H1 (cell line): ENCODE measurements at regions not wholly inside any gene's neighbourhood (a gene's known extent, or its start where the extent isn't known, plus 50 kb on each side); places are given as distances from the start of the nearest gene placed in this dataset.

Experiments used
- CTCF ChIA-PET: fragments of 300-600 bp; sonication (Branson Sonifier 250); formaldehyde crosslinking; loops from one replicate; lab custom pipeline; 2021; ENCODE audit not compliant: partially characterized antibody; lab: Charles Lee
- POLR2A ChIA-PET: fragments of 300-600 bp; sonication (Branson Sonifier 250); formaldehyde crosslinking; loops from one replicate; lab custom pipeline; 2021; ENCODE audit warnings: inconsistent platforms; ENCODE audit not compliant: partially characterized antibody; lab: Charles Lee
- DNase-seq, 2 experiments: peaks; one replicate each; pipeline versions ENCODE4 v3.0.0 to v3.0.0-alpha.2; 2010 to 2022; ENCODE audit warnings: low spot score in 2 of 2, low read depth in 1 of 2, mixed read lengths in 1 of 2
- FAIRE-seq: peaks from 2 replicates; lab custom pipeline; 2011; peaks lifted over from hg19 to GRCh38; lab: Jason Lieb, UNC
- H2AFZ ChIP-seq: 2 replicates; pipeline ENCODE4 v1.8.1; 2012; ENCODE audit warnings: low read length, inconsistent platforms
- H2AK5ac ChIP-seq: 2 replicates; pipeline ENCODE4 v1.6.1; 2013; ENCODE audit warnings: low read depth, low read length
- H2BK120ac ChIP-seq: replicated peaks from 2 replicates; pipeline ENCODE3; 2013; ENCODE audit warnings: low read depth, low read length, inconsistent platforms
- H2BK12ac ChIP-seq: 2 replicates; pipeline ENCODE4 v1.6.1; 2013; ENCODE audit warnings: low read depth, low read length
- H2BK15ac ChIP-seq: 2 replicates; pipeline ENCODE4 v1.6.1; 2013; ENCODE audit warnings: low read length
- H2BK20ac ChIP-seq: 2 replicates; pipeline ENCODE4 v1.6.1; 2013; ENCODE audit warnings: low read length
- H2BK5ac ChIP-seq: 2 replicates; pipeline ENCODE4 v1.6.1; 2013; ENCODE audit warnings: low read depth, low read length
- H3K14ac ChIP-seq: 2 replicates; pipeline ENCODE4 v1.6.1; 2013; ENCODE audit warnings: inconsistent platforms; ENCODE audit not compliant: insufficient read length
- H3K18ac ChIP-seq: 2 replicates; pipeline ENCODE4 v1.6.1; 2013; ENCODE audit warnings: low read length; ENCODE audit errors: extremely low read depth
- H3K23ac ChIP-seq: 2 replicates; pipeline ENCODE4 v1.6.1; 2013; ENCODE audit warnings: inconsistent platforms; ENCODE audit not compliant: insufficient read length
- H3K23me2 ChIP-seq: 2 replicates; pipeline ENCODE4 v1.6.1; 2013; ENCODE audit warnings: low read depth, low read length
- H3K27ac ChIP-seq: 2 replicates; pipeline ENCODE4 v1.6.1; 2011; ENCODE audit warnings: low read depth, low read length, inconsistent platforms
- H3K27me3 ChIP-seq, 4 experiments: replicated peaks in 1 of 4; 1 replicate in 1 of 4; 2 replicates in 3 of 4; pipeline versions ENCODE4 v1.6.1 to v1.8.1; 2011 to 2013; ENCODE audit warnings: low read length in 3 of 4, mild to moderate bottlenecking in 3 of 4, inconsistent platforms in 2 of 4, mixed read lengths in 2 of 4, moderate library complexity in 1 of 4; ENCODE audit not compliant: control insufficient read depth in 3 of 4, insufficient read depth in 3 of 4; ENCODE audit errors: extremely low read depth in 1 of 4
- H3K36me3 ChIP-seq, 4 experiments: 2 replicates each; pipeline versions ENCODE4 v1.6.1 to v1.8.1; 2011 to 2013; ENCODE audit warnings: mild to moderate bottlenecking in 4 of 4, low read length in 3 of 4, moderate library complexity in 2 of 4, control low read depth in 1 of 4, inconsistent platforms in 1 of 4; ENCODE audit not compliant: insufficient read depth in 4 of 4, control insufficient read depth in 2 of 4
- H3K4ac ChIP-seq: replicated peaks from 2 replicates; pipeline ENCODE3; 2013; ENCODE audit warnings: low read length, low read depth, mixed read lengths, inconsistent platforms; ENCODE audit not compliant: insufficient read length
- H3K4me1 ChIP-seq, 4 experiments: replicated peaks in 1 of 4; 1 replicate in 1 of 4; 2 replicates in 3 of 4; pipeline versions ENCODE4 v1.6.1 to v1.8.1; 2011 to 2013; ENCODE audit warnings: low read length in 3 of 4, inconsistent platforms in 2 of 4, mixed read lengths in 1 of 4; ENCODE audit not compliant: insufficient read depth in 4 of 4, control insufficient read depth in 3 of 4
- H3K4me2 ChIP-seq, 2 experiments: 2 replicates each; pipeline versions ENCODE4 v1.6.1 to v1.8.1; 2011 to 2013; ENCODE audit warnings: low read depth in 2 of 2, low read length in 2 of 2, control low read depth in 1 of 2, inconsistent platforms in 1 of 2, mild to moderate bottlenecking in 1 of 2; ENCODE audit not compliant: insufficient read depth in 1 of 2
- H3K4me3 ChIP-seq, 4 experiments: fragments of 200-600, 300-600 bp in 1 of 4; sonication (generic), shearing (Covaris generic), sonication (Bioruptor Twin) in 1 of 4; 2 replicates each; pipeline versions ENCODE4 v1.5.1 to v1.8.1; 2011 to 2016; ENCODE audit warnings: low read length in 4 of 4, low read depth in 3 of 4, control low read depth in 2 of 4, inconsistent platforms in 2 of 4, mild to moderate bottlenecking in 2 of 4, mixed read lengths in 1 of 4, moderate library complexity in 1 of 4; ENCODE audit not compliant: insufficient read depth in 2 of 4; ENCODE audit errors: extremely low read depth in 1 of 4
- H3K56ac ChIP-seq: replicated peaks from 2 replicates; pipeline ENCODE3; 2013; ENCODE audit warnings: low read depth, mild to moderate bottlenecking, mixed read lengths, low read length, inconsistent platforms; ENCODE audit not compliant: insufficient read length
- H3K79me1 ChIP-seq: 2 replicates; pipeline ENCODE4 v1.6.1; 2013; ENCODE audit warnings: low read depth, low read length, control low read depth
- H3K79me2 ChIP-seq, 2 experiments: 2 replicates each; pipeline versions ENCODE4 v1.6.1 to v1.8.1; 2012 to 2013; ENCODE audit warnings: low read length in 2 of 2, mild to moderate bottlenecking in 2 of 2, inconsistent platforms in 1 of 2; ENCODE audit not compliant: insufficient read depth in 2 of 2, control insufficient read depth in 1 of 2
- H3K9ac ChIP-seq, 4 experiments: replicated peaks in 1 of 4; 1 replicate in 1 of 4; 2 replicates in 3 of 4; pipeline versions ENCODE4 v1.6.1 to v1.8.1; 2011 to 2013; ENCODE audit warnings: low read depth in 3 of 4, low read length in 3 of 4, control low read depth in 2 of 4, mild to moderate bottlenecking in 2 of 4, moderate library complexity in 2 of 4, inconsistent platforms in 1 of 4; ENCODE audit errors: extremely low read depth in 1 of 4
- H3K9me3 ChIP-seq, 2 experiments: 2 replicates each; pipeline versions ENCODE4 v1.6.1 to v1.8.1; 2012 to 2013; ENCODE audit warnings: mild to moderate bottlenecking in 2 of 2, moderate library complexity in 2 of 2, control low read depth in 1 of 2, inconsistent platforms in 1 of 2, low read depth in 1 of 2, low read length in 1 of 2, mixed read lengths in 1 of 2; ENCODE audit not compliant: insufficient read depth in 2 of 2
- H4K20me1 ChIP-seq, 2 experiments: replicated peaks in 1 of 2; 2 replicates each; pipeline versions ENCODE3 to v1.8.1; 2011 to 2013; ENCODE audit warnings: inconsistent platforms in 2 of 2, low read length in 2 of 2, mild to moderate bottlenecking in 1 of 2; ENCODE audit not compliant: insufficient read depth in 2 of 2, control insufficient read depth in 1 of 2
- H4K5ac ChIP-seq: 2 replicates; pipeline ENCODE4 v1.6.1; 2013; ENCODE audit warnings: low read length, low read depth, mixed read lengths, inconsistent platforms; ENCODE audit not compliant: insufficient read length
- H4K8ac ChIP-seq: 2 replicates; pipeline ENCODE4 v1.8.0; 2013; ENCODE audit warnings: mild to moderate bottlenecking, moderate library complexity, low read length, inconsistent platforms; ENCODE audit not compliant: insufficient read depth; ENCODE audit errors: extremely low read depth
- H4K91ac ChIP-seq: replicated peaks from 2 replicates; pipeline ENCODE3; 2013; ENCODE audit warnings: low read length, mixed read lengths, inconsistent platforms; ENCODE audit not compliant: insufficient read length
- EZH2 ChIP-seq: fragments of 200-600 bp; sonication (generic); IDR thresholded peaks from 2 replicates; pipeline ENCODE4 v1.7.1; 2012; ENCODE audit warnings: low read depth, mild to moderate bottlenecking, moderate library complexity, low read length, inconsistent platforms; ENCODE audit not compliant: severe bottlenecking
- GABPA ChIP-seq: IDR thresholded peaks from 2 replicates; pipeline ENCODE4 v1.6.1; 2011; ENCODE audit warnings: mild to moderate bottlenecking, low read length, moderate library complexity, borderline replicate concordance; ENCODE audit not compliant: insufficient read depth
- WGBS, 2 experiments: shearing (Covaris generic) in 1 of 2; methylation state at CpG; one replicate each; pipeline versions ENCODE4 v1.1.6 to v1.1.7; 2013 to 2015; ENCODE audit warnings: low lambda C conversion rate in 2 of 2, mixed read lengths in 2 of 2, inconsistent platforms in 1 of 2, low coverage in 1 of 2, missing lambda C conversion rate in 1 of 2; ENCODE audit not compliant: insufficient replicate concordance in 2 of 2, insufficient coverage in 1 of 2, insufficient read length in 1 of 2; ENCODE audit errors: extremely low coverage in 1 of 2, missing lambda C conversion rate in 1 of 2; 5-methylcytosine and 5-hydroxymethylcytosine counted together
- TF ChIP-seq, protein P1 (sequence below): IDR thresholded peaks from 2 replicates; pipeline ENCODE4 v1.6.1; 2012; ENCODE audit warnings: inconsistent platforms

DNA sequence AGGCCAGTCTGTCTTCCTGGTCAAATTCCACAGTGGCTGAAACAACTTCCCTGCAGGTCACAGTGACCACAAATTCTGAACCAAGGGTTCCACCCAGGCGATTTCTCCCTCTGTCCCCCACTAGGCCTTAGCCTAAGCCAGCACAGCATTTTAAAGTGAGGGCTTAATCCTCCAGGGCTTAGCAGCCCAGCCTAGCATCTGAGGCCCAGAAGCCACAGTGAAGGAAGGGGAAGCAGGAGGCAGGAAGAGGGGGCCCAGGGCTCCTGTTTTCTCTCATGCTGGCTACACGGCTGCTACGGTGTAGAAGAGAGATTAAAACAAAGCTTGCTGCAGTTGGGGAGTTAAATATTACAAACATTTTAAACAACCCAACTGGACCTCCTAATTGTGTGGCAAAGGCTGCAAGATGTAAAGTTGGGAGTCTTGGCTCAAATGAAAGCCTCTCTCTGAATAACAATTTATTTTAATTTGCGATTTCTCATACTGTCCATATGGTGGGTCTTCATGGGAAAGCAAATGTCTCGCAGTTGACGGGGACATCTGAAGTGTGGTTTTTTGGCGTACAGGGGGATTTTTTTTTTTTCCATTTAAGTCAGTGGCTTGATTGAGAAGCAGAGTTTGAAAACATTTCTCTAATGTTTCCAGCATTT is 170.8 kb upstream of the RAI2 start:
- H4K20me1 ChIP-seq = no peaks in the 10 kb centered on the region
- H3K79me2 ChIP-seq = no peaks in the 10 kb centered on the region
- H2BK12ac ChIP-seq = no peak overlapping the region
- H3K79me1 ChIP-seq = no peaks in the 10 kb centered on the region
- DNase-seq (no peak), FAIRE-seq (no peak)
- H3K4ac ChIP-seq = no peak overlapping the region
- ChIA-PET POLR2A (interaction anchor here (0.7 kb wide), 1 partner anchor 14 kb away, joined by 3 read pairs; no protein-coding TSS in a partner anchor), CTCF (no interaction called here)
- no peak overlapping the region for H3K4me2 ChIP-seq
- H4K91ac ChIP-seq = no peak overlapping the region
- H2BK20ac ChIP-seq = no peak overlapping the region
- H3K27ac ChIP-seq = no peak overlapping the region
- no peak overlapping the region for H3K14ac ChIP-seq
- H3K23ac ChIP-seq = no peak overlapping the region
- H2AFZ ChIP-seq = no peak overlapping the region
- TF ChIP-seq GABPA (no peak), EZH2 (no peak)
- TF ChIP-seq, protein P1, sequence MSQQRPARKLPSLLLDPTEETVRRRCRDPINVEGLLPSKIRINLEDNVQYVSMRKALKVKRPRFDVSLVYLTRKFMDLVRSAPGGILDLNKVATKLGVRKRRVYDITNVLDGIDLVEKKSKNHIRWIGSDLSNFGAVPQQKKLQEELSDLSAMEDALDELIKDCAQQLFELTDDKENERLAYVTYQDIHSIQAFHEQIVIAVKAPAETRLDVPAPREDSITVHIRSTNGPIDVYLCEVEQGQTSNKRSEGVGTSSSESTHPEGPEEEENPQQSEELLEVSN = no peak
- no peak overlapping the region for H3K9ac ChIP-seq
- no peak overlapping the region for H4K5ac ChIP-seq
- H3K56ac ChIP-seq = no peak overlapping the region
- H3K9me3 ChIP-seq = no peaks in the 10 kb centered on the region
- no peak overlapping the region for H2AK5ac ChIP-seq
- no peaks in the 10 kb centered on the region for H3K27me3 ChIP-seq
- H3K4me3 ChIP-seq = no peak overlapping the region
- H3K36me3 ChIP-seq = no peaks in the 10 kb centered on the region
- H3K4me1 ChIP-seq = no peaks in the 10 kb centered on the region
- H3K23me2 ChIP-seq = no peaks in the 10 kb centered on the region
- no peak overlapping the region for H2BK5ac ChIP-seq
- H3K18ac ChIP-seq = no peak overlapping the region
- H4K8ac ChIP-seq = no peak overlapping the region
- no peak overlapping the region for H2BK120ac ChIP-seq
- no peak overlapping the region for H2BK15ac ChIP-seq
- WGBS, 2 experiments = 98% methylated on average over 7 of the region's 7 CpGs; no CpG with 5 or more reads in 1 of the 2 experiments
